ENCODE measurements at regions not wholly inside any gene's neighbourhood (a gene's known extent, or its start where the extent isn't known, plus 50 kb on each side); places are given as distances from the start of the nearest gene placed in this dataset.

DNA sequence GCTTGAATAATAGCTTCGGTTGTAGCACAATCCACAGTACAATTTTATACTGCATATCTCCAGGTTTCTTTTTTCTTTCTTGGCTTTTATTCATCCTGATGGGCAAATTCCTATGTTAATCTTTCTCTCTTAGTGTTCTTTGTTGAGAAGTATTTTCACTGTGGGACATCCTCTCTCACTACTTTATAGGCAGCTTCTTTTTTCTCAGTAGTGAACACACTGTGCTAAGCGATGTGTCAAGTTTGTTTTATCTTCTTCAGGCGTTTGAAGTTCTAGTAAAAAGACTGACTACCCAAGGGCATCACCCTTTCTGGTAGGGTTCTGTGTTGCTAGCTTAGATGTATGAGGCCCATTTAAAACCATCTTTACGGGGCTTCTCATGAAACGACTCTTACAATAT lies 182.1 kb downstream of the FAM170A start:
- Histone ChIP-seq H3K27me3 (ENCODE audit: control insufficient read depth in 2 of 2, insufficient read depth in 2 of 2, low read length in 2 of 2) (no peaks in the 10 kb centered on the region), H3K36me3 (ENCODE audit: control insufficient read depth, insufficient read depth, low read length) (no peaks in the 10 kb centered on the region), H3K4me3 (no peak overlapping the region), H3K4me1 (replicated peaks in 1 of 2; ENCODE audit: control insufficient read depth in 2 of 2, insufficient read depth in 2 of 2, low read length in 2 of 2) (no peaks in the 10 kb centered on the region), H3K27ac (ENCODE audit: extremely low read depth, low read depth, low read length) (no peak overlapping the region), H2AFZ (ENCODE audit: low read depth, low read length) (no peak overlapping the region), H3K9ac (ENCODE audit: insufficient read depth in 1 of 2, low read depth in 2 of 2, low read length in 2 of 2) (no peak overlapping the region), H3K79me2 (ENCODE audit: control insufficient read depth, insufficient read depth, low read length) (no peaks in the 10 kb centered on the region), H3K9me3 (replicated peaks; ENCODE audit: control insufficient read depth, insufficient read depth, low read depth, low read length) (no peaks in the 10 kb centered on the region), H3K9me1 (ENCODE audit: control insufficient read depth, insufficient read depth, low read length) (no peaks in the 10 kb centered on the region), H3K4me2 (ENCODE audit: insufficient read depth, low read length) (no peak overlapping the region), H4K20me1 (replicated peaks; ENCODE audit: control insufficient read depth, insufficient read depth, low read length) (no peaks in the 10 kb centered on the region)
- DNase-seq (ENCODE audit: extremely low read depth in 1 of 4, low spot score in 3 of 4), result no peak
- no peak for ATAC-seq
- WGBS (ENCODE audit: insufficient coverage, low coverage, missing lambda C conversion rate), result 1% methylated on average over 5 of the region's 5 CpGs
- intact Hi-C loops (cut with micrococcal nuclease), result no loop called here
- POLR2A ChIA-PET, result no interaction called here
- CTCF ChIA-PET (ENCODE audit: low intra/inter-chr PET ratio), result no interaction called here
- BruUV-seq (replicated peaks), result no TSS peak
- in situ Hi-C loops (cut with MboI), result no loop called here
- FAIRE-seq, result no peak
- TF ChIP-seq POLR2AphosphoS5 (IDR thresholded peaks at IDR 0.05; ENCODE audit: control insufficient read depth, insufficient read depth, low read depth, low read length) (no peak), NCOA1 (IDR thresholded peaks at IDR 0.05; ENCODE audit: low read depth) (no peak), ETV5 (CRISPR knock-in tag; IDR thresholded peaks at IDR 0.05; ENCODE audit: low read depth) (no peak), KAT7 (CRISPR knock-in tag; IDR thresholded peaks at IDR 0.05; ENCODE audit: borderline replicate concordance) (no peak), ZNF224 (CRISPR knock-in tag; IDR thresholded peaks at IDR 0.05) (no peak), ZC3H8 (IDR thresholded peaks at IDR 0.05) (no peak), STAT5A (IDR thresholded peaks at IDR 0.05; ENCODE audit: borderline replicate concordance, low read length) (no peak), ATF1 (CRISPR knock-in tag; IDR thresholded peaks at IDR 0.05) (no peak), ATF1 (tag; IDR thresholded peaks at IDR 0.05) (no peak), SMAD3 (CRISPR knock-in tag; conservative IDR thresholded peaks at IDR 0.05) (no peak), CHD4 (IDR thresholded peaks at IDR 0.05; ENCODE audit: insufficient read depth, insufficient replicate concordance, low read depth, low read length, poor library complexity, severe bottlenecking) (no peak), FOXA1 (IDR thresholded peaks at IDR 0.05; ENCODE audit: borderline replicate concordance) (no peak)
- TF ChIP-seq, protein P1, sequence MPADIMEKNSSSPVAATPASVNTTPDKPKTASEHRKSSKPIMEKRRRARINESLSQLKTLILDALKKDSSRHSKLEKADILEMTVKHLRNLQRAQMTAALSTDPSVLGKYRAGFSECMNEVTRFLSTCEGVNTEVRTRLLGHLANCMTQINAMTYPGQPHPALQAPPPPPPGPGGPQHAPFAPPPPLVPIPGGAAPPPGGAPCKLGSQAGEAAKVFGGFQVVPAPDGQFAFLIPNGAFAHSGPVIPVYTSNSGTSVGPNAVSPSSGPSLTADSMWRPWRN (IDR thresholded peaks at IDR 0.05; ENCODE audit: low read depth), result no peak
- TF ChIP-seq, protein P2, sequence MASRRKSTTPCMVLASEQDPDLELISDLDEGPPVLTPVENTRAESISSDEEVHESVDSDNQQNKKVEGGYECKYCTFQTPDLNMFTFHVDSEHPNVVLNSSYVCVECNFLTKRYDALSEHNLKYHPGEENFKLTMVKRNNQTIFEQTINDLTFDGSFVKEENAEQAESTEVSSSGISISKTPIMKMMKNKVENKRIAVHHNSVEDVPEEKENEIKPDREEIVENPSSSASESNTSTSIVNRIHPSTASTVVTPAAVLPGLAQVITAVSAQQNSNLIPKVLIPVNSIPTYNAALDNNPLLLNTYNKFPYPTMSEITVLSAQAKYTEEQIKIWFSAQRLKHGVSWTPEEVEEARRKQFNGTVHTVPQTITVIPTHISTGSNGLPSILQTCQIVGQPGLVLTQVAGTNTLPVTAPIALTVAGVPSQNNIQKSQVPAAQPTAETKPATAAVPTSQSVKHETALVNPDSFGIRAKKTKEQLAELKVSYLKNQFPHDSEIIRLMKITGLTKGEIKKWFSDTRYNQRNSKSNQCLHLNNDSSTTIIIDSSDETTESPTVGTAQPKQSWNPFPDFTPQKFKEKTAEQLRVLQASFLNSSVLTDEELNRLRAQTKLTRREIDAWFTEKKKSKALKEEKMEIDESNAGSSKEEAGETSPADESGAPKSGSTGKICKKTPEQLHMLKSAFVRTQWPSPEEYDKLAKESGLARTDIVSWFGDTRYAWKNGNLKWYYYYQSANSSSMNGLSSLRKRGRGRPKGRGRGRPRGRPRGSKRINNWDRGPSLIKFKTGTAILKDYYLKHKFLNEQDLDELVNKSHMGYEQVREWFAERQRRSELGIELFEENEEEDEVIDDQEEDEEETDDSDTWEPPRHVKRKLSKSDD (conservative IDR thresholded peaks at IDR 0.05; ENCODE audit: low read length), result no peak
- TF ChIP-seq, protein P3, sequence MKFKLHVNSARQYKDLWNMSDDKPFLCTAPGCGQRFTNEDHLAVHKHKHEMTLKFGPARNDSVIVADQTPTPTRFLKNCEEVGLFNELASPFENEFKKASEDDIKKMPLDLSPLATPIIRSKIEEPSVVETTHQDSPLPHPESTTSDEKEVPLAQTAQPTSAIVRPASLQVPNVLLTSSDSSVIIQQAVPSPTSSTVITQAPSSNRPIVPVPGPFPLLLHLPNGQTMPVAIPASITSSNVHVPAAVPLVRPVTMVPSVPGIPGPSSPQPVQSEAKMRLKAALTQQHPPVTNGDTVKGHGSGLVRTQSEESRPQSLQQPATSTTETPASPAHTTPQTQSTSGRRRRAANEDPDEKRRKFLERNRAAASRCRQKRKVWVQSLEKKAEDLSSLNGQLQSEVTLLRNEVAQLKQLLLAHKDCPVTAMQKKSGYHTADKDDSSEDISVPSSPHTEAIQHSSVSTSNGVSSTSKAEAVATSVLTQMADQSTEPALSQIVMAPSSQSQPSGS (CRISPR knock-in tag; IDR thresholded peaks at IDR 0.05), result no peak
- TF ChIP-seq, protein P4, sequence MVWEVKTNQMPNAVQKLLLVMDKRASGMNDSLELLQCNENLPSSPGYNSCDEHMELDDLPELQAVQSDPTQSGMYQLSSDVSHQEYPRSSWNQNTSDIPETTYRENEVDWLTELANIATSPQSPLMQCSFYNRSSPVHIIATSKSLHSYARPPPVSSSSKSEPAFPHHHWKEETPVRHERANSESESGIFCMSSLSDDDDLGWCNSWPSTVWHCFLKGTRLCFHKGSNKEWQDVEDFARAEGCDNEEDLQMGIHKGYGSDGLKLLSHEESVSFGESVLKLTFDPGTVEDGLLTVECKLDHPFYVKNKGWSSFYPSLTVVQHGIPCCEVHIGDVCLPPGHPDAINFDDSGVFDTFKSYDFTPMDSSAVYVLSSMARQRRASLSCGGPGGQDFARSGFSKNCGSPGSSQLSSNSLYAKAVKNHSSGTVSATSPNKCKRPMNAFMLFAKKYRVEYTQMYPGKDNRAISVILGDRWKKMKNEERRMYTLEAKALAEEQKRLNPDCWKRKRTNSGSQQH (CRISPR knock-in tag; IDR thresholded peaks at IDR 0.05), result no peak

Measured in K562 (cell line).